ENCODE measurements at regions not wholly inside any gene's neighbourhood (a gene's known extent, or its start where the extent isn't known, plus 50 kb on each side); places are given as distances from the start of the nearest gene placed in this dataset.

- no peak for TF ChIP-seq CTCF (IDR thresholded peaks at IDR 0.05; ENCODE audit: low read depth, low read length, missing input control)
- no peak for TF ChIP-seq YY1 (IDR thresholded peaks at IDR 0.05)
- no peak for TF ChIP-seq ATF3 (IDR thresholded peaks at IDR 0.05)
- TF ChIP-seq TAF1 (conservative IDR thresholded peaks at IDR 0.05): no peak
- no peak for TF ChIP-seq EGR1 (IDR thresholded peaks at IDR 0.05; ENCODE audit: low read depth in 2 of 2)
- no peak for TF ChIP-seq SP1 (IDR thresholded peaks at IDR 0.05)
- no peak for TF ChIP-seq JUND (IDR thresholded peaks at IDR 0.05)
- TF ChIP-seq REST (IDR thresholded peaks at IDR 0.05): no peak
- no peak for TF ChIP-seq RAD21 (IDR thresholded peaks at IDR 0.05)
- TF ChIP-seq FOXA2 (IDR thresholded peaks at IDR 0.05): no peak
Measured at GRCh38 chr16:86949116-86949515, 368.1 kb downstream of the C16orf95 start.

Measured in liver (tissue), 3 donors.